K562 (cell line): ENCODE measurements at regions not wholly inside any gene's neighbourhood (a gene's known extent, or its start where the extent isn't known, plus 50 kb on each side); places are given as distances from the start of the nearest gene placed in this dataset.

ENCODE experiments used
- ATAC-seq: fragments of 200-7000 bp; cut with Tn5 transposase; 3 replicates; pipeline ENCODE4 v1.9.1; 2020; ENCODE audit warnings: moderate library complexity
- BruUV-seq: library from RNA; stranded (reverse); fragments of 400-500 nt; replicated peaks from 2 replicates; lab custom pipeline; 2021; lab: Mats Ljungman, UMichigan
- CTCF ChIA-PET: fragments of 300-600 bp; formaldehyde crosslinking; extraction: SDS; loops from one replicate; lab custom pipeline; 2021; ENCODE audit warnings: low intra/inter-chr PET ratio; lab: Yijun Ruan, JAX
- POLR2A ChIA-PET: fragments of 300-600, 350-650 bp; sonication (Branson Sonifier 250); formaldehyde crosslinking; extraction: SDS; loops from one replicate; lab custom pipeline; 2021; ENCODE audit warnings: antibody characterized with exemption, inconsistent platforms; lab: Yijun Ruan, JAX
- DNase-seq, 4 experiments: peaks; one replicate each; pipeline versions ENCODE4 v3.0.0 to v3.0.0-alpha.2; 2011 to 2018; ENCODE audit warnings: low spot score in 3 of 4, mixed read lengths in 3 of 4; ENCODE audit errors: extremely low read depth in 1 of 4
- FAIRE-seq: peaks from 2 replicates; lab custom pipeline; 2011; peaks lifted over from hg19 to GRCh38; lab: Jason Lieb, UNC
- H2AFZ ChIP-seq: 2 replicates; pipeline ENCODE4 v1.6.0; 2011; ENCODE audit warnings: low read depth, low read length, control low read depth, inconsistent platforms
- H3K27ac ChIP-seq: fragments of 200-600 bp; 3 replicates; pipeline ENCODE4 v1.8.0; 2011; ENCODE audit warnings: low read depth, mild to moderate bottlenecking, control low read depth, inconsistent platforms, low read length, moderate library complexity, mixed read lengths; ENCODE audit errors: extremely low read depth
- H3K27me3 ChIP-seq, 2 experiments: fragments of 300-600 bp in 1 of 2; 2 replicates in 1 of 2; 3 replicates in 1 of 2; pipeline versions ENCODE4 v1.6.0 to v1.8.0; 2011; ENCODE audit warnings: inconsistent platforms in 2 of 2, low read length in 2 of 2, mild to moderate bottlenecking in 1 of 2, mixed read lengths in 1 of 2, moderate library complexity in 1 of 2; ENCODE audit not compliant: control insufficient read depth in 2 of 2, insufficient read depth in 2 of 2
- H3K36me3 ChIP-seq: fragments of 300-600 bp; 3 replicates; pipeline ENCODE4 v1.8.0; 2011; ENCODE audit warnings: mild to moderate bottlenecking, low read length, inconsistent platforms; ENCODE audit not compliant: control insufficient read depth, insufficient read depth
- H3K4me1 ChIP-seq, 2 experiments: fragments of 200-600 bp in 1 of 2; replicated peaks in 1 of 2; 2 replicates in 1 of 2; 3 replicates in 1 of 2; pipeline versions ENCODE4 v1.5.1 to v1.8.0; 2011; ENCODE audit warnings: inconsistent platforms in 2 of 2, low read length in 2 of 2, mild to moderate bottlenecking in 1 of 2, mixed read lengths in 1 of 2, moderate library complexity in 1 of 2; ENCODE audit not compliant: control insufficient read depth in 2 of 2, insufficient read depth in 2 of 2
- H3K4me2 ChIP-seq: 2 replicates; pipeline ENCODE4 v1.6.1; 2011; ENCODE audit warnings: low read length, control low read depth, inconsistent platforms, mixed read lengths; ENCODE audit not compliant: insufficient read depth
- H3K4me3 ChIP-seq: fragments of 200-600 bp; sonication (generic), shearing (Covaris generic); 2 replicates; pipeline ENCODE4 v1.5.1; 2016; ENCODE audit warnings: control low read depth, inconsistent platforms
- H3K79me2 ChIP-seq: fragments of 200-600 bp; 3 replicates; pipeline ENCODE4 v1.8.0; 2011; ENCODE audit warnings: low read length, inconsistent platforms; ENCODE audit not compliant: control insufficient read depth, insufficient read depth
- H3K9ac ChIP-seq, 2 experiments: 2 replicates each; pipeline versions ENCODE4 v1.6.0 to v1.6.1; 2011; ENCODE audit warnings: low read depth in 2 of 2, low read length in 2 of 2, control low read depth in 1 of 2, inconsistent platforms in 1 of 2, mild to moderate bottlenecking in 1 of 2, mixed read lengths in 1 of 2; ENCODE audit not compliant: insufficient read depth in 1 of 2
- H3K9me1 ChIP-seq: one replicate; pipeline ENCODE4 v1.6.0; 2011; ENCODE audit warnings: inconsistent platforms, mild to moderate bottlenecking, low read length, moderate library complexity; ENCODE audit not compliant: control insufficient read depth, insufficient read depth
- H3K9me3 ChIP-seq: replicated peaks from 2 replicates; pipeline ENCODE4 v1.5.1; 2011; ENCODE audit warnings: low read depth, low read length, inconsistent platforms; ENCODE audit not compliant: control insufficient read depth, insufficient read depth
- H4K20me1 ChIP-seq: replicated peaks from 2 replicates; pipeline ENCODE4 v1.6.1; 2011; ENCODE audit warnings: low read length, inconsistent platforms, mixed read lengths; ENCODE audit not compliant: control insufficient read depth, insufficient read depth
- ETS1 ChIP-seq: conservative IDR thresholded peaks from 2 replicates; pipeline ENCODE4 v1.6.1; 2011; ENCODE audit warnings: low read depth, mild to moderate bottlenecking, low read length; ENCODE audit not compliant: control insufficient read depth
- FOXA1 ChIP-seq: fragments of 450-650 bp; IDR thresholded peaks from 2 replicates; pipeline ENCODE4 v1.6.1; 2016; ENCODE audit warnings: mild to moderate bottlenecking, borderline replicate concordance
- NRF1 ChIP-seq, 2 experiments: fragments of 450-650 bp; IDR thresholded peaks in 1 of 2; conservative IDR thresholded peaks in 1 of 2; 2 replicates each; pipeline ENCODE4 v1.6.1; 2014; ENCODE audit warnings: mild to moderate bottlenecking in 2 of 2
- PCBP1 ChIP-seq: fragments of 200-400 bp; formaldehyde crosslinking; IDR thresholded peaks from 2 replicates; pipeline ENCODE4 v1.6.1; 2018; ENCODE audit warnings: mild to moderate bottlenecking, low read depth, low read length; ENCODE audit not compliant: poor library complexity, severe bottlenecking
- SMARCA5 ChIP-seq: fragments of 450-650 bp; IDR thresholded peaks from 2 replicates; pipeline ENCODE4 v1.6.1; 2016
- ZBTB11 ChIP-seq, 3 experiments: fragments of 200-800 bp in 1 of 3; fragments of 250-450 bp in 1 of 3; fragments of 450-650 bp in 1 of 3; sonication (Bioruptor Pico) in 1 of 3; sonication (Bioruptor generic) in 1 of 3; formaldehyde crosslinking in 1 of 3; IDR thresholded peaks; 2 replicates each; pipeline versions ENCODE4 v1.6.1 to v1.8.0; 2016 to 2022; ENCODE audit warnings: mild to moderate bottlenecking in 2 of 3, missing genetic modification characterization in 2 of 3, missing compliant biosample characterization in 1 of 3, moderate library complexity in 1 of 3
- ZNF280A ChIP-seq: fragments of 450-650 bp; IDR thresholded peaks from 2 replicates; pipeline ENCODE4 v1.6.1; 2018; ENCODE audit warnings: mild to moderate bottlenecking, low read depth; ENCODE audit not compliant: partially characterized antibody
- ZNF354B ChIP-seq: fragments of 250-450 bp; sonication (Bioruptor Pico); IDR thresholded peaks from 2 replicates; pipeline ENCODE4 v1.4.0; 2020
- ZSCAN32 ChIP-seq: fragments of 450-650 bp; formaldehyde crosslinking; IDR thresholded peaks from 2 replicates; pipeline ENCODE4 v1.4.0; 2020; ENCODE audit warnings: mild to moderate bottlenecking, moderate library complexity
- WGBS: fragments of 100-300 bp; shearing (Covaris generic); methylation state at CpG from one replicate; pipeline ENCODE4 v1.1.6; 2016; ENCODE audit warnings: low coverage, mixed read lengths; ENCODE audit not compliant: insufficient coverage; ENCODE audit errors: missing lambda C conversion rate; 5-methylcytosine and 5-hydroxymethylcytosine counted together
- in situ Hi-C: fragments of 300-500 bp; cut with MboI; formaldehyde crosslinking; loops from 4 replicates; pipeline ENCODE4 v1.15.0; 2018; ENCODE audit warnings: inconsistent platforms, mixed read lengths
- intact Hi-C: fragments of 100-400 bp; cut with micrococcal nuclease; formaldehyde crosslinking; loops from 2 replicates; pipeline ENCODE4 v1.14.2; 2022

GRCh38 chr1:87985071-87985470 lies 656.4 kb downstream of the LMO4 start:
- H3K27ac ChIP-seq: no peak overlapping the region
- no TSS peak for BruUV-seq
- FAIRE-seq (no peak), ATAC-seq (no peak), DNase-seq (no peak)
- H3K4me2 ChIP-seq: no peak overlapping the region
- ChIA-PET POLR2A (no interaction called here), CTCF (no interaction called here)
- no peaks in the 10 kb centered on the region for H4K20me1 ChIP-seq
- intact Hi-C loops (no loop called here), in situ Hi-C loops (no loop called here)
- H3K27me3 ChIP-seq: no peaks in the 10 kb centered on the region
- no peak overlapping the region for H3K4me3 ChIP-seq
- H3K36me3 ChIP-seq: no peaks in the 10 kb centered on the region
- no peak overlapping the region for H2AFZ ChIP-seq
- H3K9ac ChIP-seq: no peak overlapping the region
- WGBS: 0% methylated on average over 1 of the region's 1 CpG
- no peaks in the 10 kb centered on the region for H3K4me1 ChIP-seq
- H3K9me1 ChIP-seq: no peaks in the 10 kb centered on the region
- H3K79me2 ChIP-seq: no peaks in the 10 kb centered on the region
- no peaks in the 10 kb centered on the region for H3K9me3 ChIP-seq
- TF ChIP-seq ZSCAN32 (no peak), FOXA1 (no peak), SMARCA5 (no peak), ZNF354B (CRISPR knock-in tag) (no peak), ZNF280A (no peak), NRF1 (conservative IDR thresholded peaks at IDR 0.05 in 1 of 2, IDR thresholded peaks at IDR 0.05 in 1 of 2) (no peak), ZBTB11 (CRISPR knock-in tag; IDR thresholded peaks at IDR 0.05) (no peak), PCBP1 (no peak), ETS1 (no peak)
